HG03521 (cell line): ENCODE measurements at regions not wholly inside any gene's neighbourhood (a gene's known extent, or its start where the extent isn't known, plus 50 kb on each side); places are given as distances from the start of the nearest gene placed in this dataset.

ENCODE experiments used
- ATAC-seq: cut with Tn5 transposase; IDR thresholded peaks from one replicate; pipeline ENCODE4 v1.9.1; 2021; ENCODE audit warnings: mild to moderate bottlenecking, moderate library complexity; ENCODE audit not compliant: unreplicated experiment

DNA sequence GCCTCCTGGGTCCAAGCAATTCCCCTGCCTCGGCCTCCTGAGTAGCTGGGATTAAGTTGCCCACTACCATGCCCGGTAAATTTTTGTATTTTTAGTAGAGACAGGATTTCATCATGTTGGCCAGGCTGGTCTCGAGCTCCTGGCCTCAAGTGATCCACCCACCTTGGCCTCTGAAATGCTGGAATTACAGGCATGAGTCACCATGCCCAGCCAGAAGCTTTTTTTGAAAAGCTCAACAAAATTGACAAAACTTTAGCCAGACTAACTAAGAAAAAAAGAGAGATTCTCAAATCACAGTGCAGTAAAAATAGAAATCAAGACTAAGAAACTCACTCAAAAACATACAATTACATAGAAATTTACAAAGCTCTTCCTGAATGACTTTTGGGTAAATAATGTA is 420.6 kb downstream of the COL12A1 start:
- no peak for ATAC-seq

DNA sequence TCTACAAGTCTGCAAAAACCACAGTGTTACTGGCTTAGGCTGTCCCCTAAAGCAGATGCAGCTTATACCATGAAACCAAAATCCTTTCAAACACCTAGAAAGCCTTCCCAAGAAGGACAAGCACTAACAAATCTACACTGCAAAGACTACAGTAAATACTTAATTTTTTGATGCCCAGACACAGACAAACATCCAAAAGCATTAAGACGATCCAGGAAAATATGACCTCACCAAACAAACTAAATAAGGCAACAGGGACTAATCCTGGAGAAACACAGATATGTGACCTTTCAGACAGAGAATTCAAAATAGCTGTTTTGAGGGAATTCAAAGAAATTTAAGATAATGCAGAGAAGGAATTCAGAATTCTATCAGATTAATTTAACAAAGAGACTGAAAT is 423.5 kb downstream of the COL12A1 start:
- ATAC-seq, result no peak

DNA sequence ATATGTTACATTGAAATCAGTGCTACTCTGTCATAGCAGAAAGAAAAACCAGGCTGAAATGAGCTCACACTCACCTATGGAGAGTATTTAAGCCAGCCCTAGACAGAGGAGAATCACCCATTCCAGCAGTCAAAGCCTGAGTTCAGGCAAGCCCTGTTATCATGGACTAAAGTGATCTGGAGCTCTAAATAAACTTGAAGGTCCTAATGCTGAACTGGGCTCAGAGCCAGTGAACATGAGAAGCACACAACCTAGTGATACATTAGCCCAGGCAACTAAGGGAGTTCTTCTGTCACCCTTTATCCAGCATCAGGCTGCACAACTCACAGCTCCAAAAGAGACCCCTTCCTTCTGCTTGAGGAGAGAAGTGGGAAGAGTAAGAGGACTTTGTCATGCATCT is 425.0 kb downstream of the COL12A1 start:
- no peak for ATAC-seq

DNA sequence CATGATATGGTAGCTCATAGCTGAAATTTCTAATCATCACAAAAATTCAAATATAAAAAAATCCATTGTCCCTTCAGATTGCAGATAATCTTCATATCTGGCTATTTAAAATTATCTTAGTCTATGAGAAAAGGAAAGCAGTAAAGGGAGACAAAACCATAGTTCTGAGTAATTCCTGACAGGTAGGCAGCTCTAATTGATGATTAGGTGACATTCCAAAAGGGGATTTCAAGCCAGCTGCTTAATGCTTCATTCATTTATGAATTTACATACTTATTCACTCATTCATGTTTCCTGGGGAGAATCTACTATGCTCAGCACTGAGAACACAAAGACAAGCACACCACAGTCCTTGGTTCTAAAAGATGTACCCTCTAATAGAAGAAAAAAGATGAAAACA is 437.1 kb downstream of the COL12A1 start:
- no peak for ATAC-seq

DNA sequence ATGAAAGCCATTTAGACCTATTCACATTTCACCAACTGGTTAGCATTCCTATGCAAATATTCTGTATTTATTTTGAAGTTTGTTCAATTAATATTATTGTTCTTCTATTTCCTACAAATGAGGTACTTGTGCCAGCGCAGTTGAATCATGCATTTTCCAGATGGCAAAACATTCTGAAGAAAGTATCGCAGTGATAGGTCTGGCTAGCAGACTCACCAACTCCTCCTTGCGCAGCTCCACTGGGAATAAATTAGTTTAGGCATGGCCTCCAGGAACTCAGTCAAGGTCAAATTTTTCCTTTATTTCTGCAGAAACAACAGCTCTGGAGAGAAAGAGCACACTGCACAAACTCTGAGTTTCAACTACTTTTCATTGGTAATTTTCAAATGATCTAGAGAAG is 437.7 kb downstream of the COL12A1 start:
- ATAC-seq, result no peak

DNA sequence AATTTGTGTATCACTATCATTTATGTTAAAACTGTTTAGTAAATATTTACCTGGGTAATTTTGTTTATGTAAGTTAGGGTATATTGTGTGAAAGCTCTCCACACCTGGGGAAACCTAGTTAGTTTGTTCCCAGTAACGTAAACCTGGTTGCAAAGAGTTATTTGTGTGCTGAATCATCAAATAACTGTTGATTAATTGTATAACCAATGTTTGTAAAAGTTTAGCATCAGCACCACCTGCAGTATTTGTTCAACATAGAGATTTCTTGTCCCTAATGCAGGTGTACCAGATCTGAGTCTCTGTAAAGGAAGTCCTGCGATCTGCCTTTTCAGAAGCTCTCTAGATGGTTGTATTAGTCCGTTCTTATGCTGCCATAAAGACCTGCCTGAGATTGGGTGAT is 440.4 kb downstream of the COL12A1 start:
- no peak for ATAC-seq

DNA sequence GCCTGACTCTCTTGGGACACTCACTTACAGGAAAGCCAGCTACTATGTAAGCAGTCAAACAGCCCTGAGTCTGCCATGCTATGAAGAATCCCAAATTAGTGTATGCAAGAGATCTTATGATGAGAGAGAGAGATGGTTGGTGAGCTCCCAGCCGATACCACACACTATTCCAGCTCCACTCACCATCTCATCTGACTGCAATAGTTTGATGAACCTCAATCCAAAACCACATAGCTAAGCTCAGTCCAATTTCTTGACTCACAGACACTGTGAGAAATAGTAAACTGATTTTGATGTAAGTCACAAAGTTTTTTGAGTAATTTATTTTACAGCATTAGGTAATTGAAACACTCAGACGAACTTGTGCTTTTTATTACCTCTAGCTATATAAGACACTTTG is 441.4 kb downstream of the COL12A1 start:
- ATAC-seq, result no peak

DNA sequence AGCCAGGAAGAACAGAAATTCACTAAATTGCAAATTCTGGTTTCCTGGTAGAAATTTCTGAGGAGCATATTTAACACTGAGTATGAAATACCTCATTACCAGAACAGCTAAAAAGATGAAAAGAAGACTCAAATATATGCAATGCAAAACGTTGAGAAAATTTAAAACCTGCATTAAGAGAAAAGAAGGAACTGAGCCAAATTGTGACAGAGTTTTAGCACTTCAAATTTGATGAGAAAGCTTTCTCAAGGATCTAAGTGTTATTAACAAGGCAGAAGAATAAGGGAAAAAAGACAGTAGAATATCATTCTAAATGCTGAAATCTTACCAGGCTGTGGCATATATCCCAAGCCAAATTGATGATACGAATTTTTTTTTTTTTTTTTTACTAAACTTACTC is 443.0 kb downstream of the COL12A1 start:
- no peak for ATAC-seq

DNA sequence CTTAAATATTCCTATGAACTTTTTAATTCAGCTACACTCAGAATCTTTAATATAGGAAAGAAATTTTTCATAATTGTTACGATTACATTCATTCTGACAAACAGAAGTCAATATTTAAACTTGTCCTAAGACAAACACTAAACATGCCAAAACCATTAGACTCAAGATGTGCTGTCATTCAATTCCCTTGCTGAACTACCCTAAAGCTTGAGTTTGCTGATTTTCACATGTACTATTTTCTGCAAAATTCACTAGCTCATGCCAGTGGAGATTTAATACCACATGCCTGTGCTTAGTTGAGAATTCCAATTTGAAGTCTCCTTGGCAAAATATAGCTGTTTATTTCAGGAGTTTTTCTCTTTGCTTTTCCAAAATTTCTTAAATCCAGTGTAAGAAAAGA is 448.0 kb downstream of the COL12A1 start:
- no peak for ATAC-seq

DNA sequence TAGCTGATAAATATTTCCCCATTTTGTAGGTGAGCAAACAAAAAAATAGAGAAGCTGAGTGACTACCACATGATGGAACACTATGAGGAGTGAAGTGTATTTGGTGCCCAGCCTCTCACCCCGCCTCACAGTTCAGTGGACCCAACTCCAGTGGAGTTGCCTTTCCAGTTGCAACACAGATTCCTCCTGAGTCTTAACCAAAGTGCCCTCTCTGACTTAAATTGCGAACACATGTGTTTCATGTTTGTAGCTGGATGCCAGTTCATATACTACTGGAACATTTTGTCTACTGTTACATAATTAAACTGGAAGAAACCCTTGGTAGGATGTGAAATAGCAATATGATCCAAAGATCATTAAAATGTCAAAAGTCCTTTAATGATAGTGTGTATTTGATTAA is 448.9 kb downstream of the COL12A1 start:
- ATAC-seq, result no peak

DNA sequence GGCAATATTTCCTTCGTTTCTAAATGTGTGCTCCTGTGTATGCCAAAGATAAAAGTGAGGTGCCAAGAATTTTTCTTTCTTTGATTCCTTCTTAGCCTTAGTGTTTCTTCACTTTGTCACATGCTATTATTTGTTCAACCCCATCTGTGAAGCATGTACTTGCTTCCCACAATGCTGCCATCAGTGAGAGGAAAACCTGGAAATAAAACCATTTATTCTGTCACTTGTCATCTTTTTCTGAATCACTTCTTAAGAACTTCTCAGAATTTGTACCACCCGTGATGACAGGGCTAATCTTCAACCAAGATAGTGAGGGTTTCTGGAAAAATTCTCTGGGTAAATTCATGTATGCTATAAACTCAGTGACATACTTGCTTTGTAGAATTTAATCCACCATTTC is 450.1 kb downstream of the COL12A1 start:
- no peak for ATAC-seq

DNA sequence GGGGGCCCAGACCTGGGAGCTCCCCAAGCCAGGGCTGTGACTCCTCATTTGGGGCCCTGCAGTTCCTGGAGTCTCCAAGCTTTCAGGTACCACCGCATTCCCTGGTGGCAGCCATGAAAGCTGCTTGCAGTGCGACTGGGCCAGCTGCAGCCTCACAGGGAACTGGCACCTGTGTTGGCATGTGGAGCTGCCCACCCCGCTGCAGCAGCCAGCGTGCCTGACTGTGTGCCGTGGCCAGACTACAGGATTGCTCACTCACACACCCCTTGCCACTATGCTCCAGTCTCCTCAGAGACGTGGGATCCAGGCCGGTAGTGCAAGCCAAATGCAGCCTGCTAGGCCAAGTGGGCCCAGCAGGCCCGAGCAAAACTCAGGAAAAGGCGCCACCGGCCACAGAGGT is 450.7 kb downstream of the COL12A1 start:
- no peak for ATAC-seq

DNA sequence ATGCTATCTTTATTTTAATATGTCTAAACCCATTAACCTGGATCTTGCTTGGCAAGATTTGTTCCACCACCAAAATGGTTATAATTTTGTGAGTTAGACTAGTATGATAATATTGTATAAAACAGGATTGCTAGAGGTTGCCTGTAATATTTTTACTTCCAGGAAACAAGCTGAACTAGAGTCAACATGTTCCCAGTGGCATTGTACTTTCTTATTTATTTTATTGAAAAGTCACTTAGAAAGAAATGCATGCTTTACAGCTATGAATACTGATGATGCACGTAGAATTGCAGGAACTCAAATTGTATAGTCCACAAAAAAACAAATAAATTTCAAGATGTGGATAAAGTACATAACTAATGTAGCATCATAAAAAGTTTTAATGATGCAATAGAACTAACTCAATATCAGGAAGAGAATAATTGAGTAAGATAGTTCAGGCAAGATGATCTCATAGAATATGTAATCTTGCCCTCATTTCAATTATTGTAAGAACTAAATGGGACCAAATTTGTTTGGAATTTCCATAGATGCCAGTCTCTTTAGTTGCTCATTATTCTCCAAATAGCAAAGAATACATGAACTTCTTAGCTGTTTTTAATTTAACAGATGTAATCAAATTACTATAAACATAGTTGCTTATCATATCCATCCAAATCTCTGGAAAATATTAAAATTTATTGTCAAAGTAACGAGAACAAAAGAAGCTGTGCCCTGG is 451.8 kb downstream of the COL12A1 start:
- ATAC-seq, result no peak

DNA sequence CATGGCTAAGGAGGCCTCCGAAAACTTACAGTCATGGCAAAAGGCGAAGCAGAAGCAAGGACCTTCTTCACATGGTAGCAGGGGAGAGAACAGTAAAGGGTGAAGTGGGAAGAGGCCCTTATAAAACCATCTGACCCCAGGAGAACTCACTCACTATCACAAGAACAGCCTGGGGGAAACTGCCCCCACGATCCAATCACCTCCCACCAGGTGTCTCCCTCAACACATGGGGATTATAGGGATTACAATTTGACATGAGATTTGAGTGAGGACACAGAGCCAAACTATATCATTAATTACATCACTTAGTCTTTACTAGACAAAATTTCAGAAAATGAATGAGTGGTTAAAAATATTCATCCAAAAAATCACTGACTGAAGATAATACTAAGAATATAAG is 453.6 kb downstream of the COL12A1 start:
- ATAC-seq, result no peak

DNA sequence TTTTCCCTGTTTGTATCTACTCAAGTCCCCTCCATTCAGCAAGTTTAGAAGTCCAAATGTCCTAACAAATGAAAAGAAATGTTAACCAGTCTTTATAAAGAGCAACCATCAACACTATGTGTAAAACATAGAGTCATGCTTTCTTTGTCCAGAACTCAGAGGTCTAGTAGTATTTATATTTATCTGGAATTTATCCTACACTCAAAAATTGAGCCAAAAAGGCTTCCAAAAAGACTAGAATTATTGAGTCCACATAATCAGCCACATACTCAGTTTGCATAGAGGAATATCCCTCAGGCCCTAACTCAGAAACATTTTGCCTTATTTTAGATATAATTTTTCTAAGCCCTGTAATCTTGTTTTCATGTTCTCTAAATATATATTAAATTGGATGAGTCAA is 455.0 kb downstream of the COL12A1 start:
- no peak for ATAC-seq

DNA sequence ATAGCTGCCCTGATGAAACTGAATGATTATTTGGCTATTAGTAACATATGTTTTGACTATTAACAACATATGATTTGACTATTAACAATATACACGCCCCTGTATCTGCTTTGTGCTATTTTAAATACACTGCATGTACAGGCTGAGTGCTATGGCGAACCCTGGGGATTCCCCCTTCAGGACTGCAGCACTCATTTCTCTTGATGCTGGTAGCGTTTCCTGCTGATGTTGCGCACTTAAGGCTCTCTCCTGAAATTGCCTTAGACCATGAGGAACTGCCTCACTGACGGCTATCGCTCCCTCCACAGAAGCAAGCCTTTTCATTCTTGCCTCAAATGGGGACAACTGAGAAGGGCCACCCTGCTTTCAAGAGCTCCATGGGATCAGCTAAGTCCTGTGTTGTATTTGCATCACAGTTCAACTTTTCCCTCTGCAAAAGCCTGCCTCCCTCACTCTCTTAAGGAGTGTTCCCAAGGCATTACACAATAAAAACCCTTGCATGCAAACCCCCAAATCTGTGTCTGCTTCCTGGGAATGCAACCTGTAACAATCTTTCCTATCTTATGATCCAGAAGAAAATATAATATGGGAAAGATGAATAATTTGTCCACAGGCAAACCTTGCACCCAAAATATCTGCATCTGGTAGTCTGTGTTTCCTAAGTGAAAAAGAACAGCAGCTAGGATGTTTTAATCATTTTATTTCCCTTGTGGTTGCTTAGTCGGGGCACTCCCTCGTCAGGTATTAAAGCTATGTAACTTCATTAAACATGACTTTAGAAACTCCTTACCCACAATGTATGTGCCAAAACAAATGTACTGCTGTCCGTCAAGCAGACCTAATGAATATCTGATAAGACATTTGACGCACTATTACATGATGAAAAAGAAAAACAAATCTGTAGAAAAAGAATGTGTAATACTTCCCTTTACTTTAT is 456.4 kb downstream of the COL12A1 start:
- no peak for ATAC-seq

DNA sequence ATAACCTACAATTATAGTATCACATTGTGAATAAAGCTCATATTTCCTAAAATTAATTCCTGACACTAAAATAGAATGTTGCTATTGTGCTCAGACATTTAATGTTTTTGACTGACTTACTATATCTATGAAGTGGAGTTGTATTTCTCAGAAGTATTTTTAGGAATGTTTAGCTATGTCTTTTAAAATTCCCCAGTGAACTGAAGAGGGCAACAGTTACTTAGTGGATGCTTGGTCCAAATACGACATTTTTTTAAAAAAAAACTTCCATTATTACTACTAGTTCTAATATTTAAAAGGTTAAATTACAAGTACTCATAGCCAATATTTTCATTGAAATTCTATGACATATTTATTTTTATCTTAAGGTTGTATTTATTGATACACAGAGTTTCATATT is 460.2 kb downstream of the COL12A1 start:
- no peak for ATAC-seq

DNA sequence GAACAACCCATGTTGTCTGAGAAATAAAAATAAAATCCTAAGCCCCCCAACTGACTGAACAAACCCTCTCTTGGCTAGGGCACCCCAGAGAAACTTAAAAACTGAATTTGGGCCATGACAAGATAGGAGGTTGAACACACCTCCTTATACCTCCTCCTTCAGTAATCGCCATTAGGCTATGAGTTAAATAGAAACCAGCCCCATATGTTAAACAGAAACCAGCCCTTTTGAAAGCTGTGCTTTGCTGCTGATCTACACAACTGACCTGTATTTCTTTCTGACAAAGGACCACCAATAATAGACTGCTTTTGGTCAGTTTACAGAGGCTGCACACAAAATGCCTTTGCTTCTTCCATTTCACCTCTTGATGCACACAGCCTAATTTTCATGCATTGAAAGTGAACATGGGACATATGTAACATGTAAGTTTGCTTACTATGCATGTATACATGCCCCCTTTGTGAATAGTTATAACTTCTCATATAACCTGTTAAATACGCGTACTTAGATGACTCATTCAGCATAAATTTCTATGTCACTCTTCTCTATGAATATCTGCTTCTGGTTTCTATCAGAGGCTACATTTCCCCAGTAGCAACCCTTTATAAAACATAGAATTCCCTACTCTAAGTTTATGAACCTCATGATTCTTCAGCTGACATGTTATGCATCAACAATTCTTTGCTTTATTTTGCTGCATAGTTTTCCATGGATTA is 462.9 kb downstream of the COL12A1 start:
- ATAC-seq, result no peak

DNA sequence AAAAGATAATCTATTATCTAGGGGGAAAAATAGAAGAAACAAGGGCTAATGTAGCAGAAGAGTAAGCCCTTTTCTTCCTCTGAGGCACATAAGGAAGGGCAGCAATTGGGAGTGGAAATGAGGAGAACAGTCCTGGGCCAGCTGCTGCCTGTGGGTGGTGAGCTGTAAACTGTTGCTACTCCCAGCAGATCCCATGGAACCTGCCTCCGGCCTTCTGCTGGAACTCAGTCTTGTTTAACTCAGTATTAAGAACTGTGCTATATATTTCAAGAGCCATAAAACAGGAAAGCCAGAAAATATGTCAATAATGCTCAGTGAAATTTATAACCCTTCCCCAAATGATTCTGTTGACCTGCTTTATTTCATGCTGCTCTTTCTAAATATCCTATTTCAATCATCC is 464.2 kb downstream of the COL12A1 start:
- ATAC-seq, result no peak

DNA sequence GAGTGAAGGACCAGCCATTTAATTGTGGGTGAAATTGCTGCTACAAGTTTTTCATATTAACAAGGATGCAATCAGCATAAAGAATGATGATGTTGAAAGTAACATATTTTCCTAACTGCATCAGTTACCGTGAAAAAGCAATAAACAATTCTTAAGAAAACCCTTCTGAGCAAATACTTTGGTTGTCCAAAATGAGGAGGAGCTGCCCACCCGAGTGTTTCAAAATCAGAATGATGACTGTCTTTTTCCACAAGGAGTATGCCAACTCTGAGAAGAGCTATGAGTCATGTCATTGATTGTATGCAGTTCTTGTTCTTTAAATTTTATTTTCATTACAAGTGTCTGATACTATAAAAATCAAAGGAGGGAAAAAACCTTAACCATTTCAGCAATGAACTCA is 470.5 kb downstream of the COL12A1 start:
- ATAC-seq, result no peak

DNA sequence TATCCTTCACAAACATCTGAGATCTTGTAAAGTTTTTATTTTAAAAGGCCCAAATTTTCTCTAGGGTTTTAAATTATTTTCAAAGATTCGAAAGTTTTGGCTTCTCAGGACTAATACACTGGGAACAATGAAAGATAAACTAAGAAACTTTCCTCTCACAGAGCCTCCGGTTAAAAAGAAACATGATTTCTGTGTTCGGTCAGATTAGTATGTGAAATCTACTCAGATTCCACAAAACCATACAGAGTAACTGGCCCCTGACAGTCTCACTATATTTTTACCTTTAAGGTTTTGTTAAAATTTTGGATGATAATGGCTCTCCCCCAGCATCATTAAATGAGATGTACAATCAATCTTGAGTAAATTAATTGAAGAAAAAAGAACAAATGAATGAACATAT is 471.0 kb downstream of the COL12A1 start:
- ATAC-seq, result no peak
